ENCODE measurements at regions not wholly inside any gene's neighbourhood (a gene's known extent, or its start where the extent isn't known, plus 50 kb on each side); places are given as distances from the start of the nearest gene placed in this dataset.

DNA sequence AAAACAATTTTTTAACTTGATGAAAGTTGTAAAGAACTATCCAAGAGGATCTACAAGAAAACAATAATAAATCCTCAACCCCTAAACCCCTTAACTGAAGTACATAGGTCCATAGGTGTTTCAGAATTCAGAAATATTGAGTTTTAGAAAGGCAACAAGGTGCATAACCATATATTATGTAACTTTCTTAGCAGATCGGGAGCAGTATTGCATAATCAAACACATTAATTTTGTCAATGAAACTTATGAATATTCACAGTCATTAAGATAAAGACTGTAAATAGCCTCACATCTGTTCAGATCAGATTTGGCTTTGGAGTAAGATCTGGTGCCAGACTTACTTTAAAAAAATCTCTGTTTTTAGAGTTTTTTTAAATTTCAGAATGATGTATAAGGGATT, 647.1 kb upstream of the FLRT2 start:
- ATAC-seq = no peak
- WGBS (ENCODE audit: missing lambda C conversion rate) = 12% methylated on average over 1 of the region's 1 CpG

DNA sequence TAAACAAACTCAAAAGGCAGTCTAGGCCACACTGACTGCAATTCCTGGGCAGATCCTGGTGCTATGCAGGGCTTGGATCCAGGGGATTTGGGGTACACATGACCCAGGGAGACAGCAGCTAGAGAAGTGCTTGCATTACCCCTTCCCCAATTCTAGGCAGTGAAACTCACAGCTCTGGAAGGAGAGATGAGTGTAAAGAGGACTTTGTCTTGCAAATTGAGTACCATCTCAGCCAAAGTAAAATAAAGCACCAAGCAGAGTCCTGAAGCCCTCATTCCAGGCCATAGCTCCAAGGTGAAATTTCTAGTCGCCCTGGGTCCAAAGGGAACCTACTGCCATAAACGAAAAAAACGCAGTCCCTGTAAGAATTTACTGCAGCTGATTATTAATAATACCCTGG, 644.9 kb upstream of the FLRT2 start:
- Histone ChIP-seq H3K4me3 (no peak overlapping the region), H3K27ac (no peak overlapping the region), H3K4me2 (no peak overlapping the region), H3K4me1 (no peaks in the 10 kb centered on the region), H3K9me3 (no peaks in the 10 kb centered on the region)
- no peak for TF ChIP-seq POLR2A (IDR thresholded peaks at IDR 0.05; ENCODE audit: low read length)
- TF ChIP-seq, protein P1, sequence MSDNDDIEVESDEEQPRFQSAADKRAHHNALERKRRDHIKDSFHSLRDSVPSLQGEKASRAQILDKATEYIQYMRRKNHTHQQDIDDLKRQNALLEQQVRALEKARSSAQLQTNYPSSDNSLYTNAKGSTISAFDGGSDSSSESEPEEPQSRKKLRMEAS (IDR thresholded peaks at IDR 0.05) = no peak
- TF ChIP-seq, protein P2, sequence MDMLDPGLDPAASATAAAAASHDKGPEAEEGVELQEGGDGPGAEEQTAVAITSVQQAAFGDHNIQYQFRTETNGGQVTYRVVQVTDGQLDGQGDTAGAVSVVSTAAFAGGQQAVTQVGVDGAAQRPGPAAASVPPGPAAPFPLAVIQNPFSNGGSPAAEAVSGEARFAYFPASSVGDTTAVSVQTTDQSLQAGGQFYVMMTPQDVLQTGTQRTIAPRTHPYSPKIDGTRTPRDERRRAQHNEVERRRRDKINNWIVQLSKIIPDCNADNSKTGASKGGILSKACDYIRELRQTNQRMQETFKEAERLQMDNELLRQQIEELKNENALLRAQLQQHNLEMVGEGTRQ (IDR thresholded peaks at IDR 0.05) = no peak
- no peak for TF ChIP-seq MYC (IDR thresholded peaks at IDR 0.05; ENCODE audit: borderline replicate concordance, low read length)
- no peak for TF ChIP-seq NR3C1 (IDR thresholded peaks at IDR 0.05)
- TF ChIP-seq, protein P3, sequence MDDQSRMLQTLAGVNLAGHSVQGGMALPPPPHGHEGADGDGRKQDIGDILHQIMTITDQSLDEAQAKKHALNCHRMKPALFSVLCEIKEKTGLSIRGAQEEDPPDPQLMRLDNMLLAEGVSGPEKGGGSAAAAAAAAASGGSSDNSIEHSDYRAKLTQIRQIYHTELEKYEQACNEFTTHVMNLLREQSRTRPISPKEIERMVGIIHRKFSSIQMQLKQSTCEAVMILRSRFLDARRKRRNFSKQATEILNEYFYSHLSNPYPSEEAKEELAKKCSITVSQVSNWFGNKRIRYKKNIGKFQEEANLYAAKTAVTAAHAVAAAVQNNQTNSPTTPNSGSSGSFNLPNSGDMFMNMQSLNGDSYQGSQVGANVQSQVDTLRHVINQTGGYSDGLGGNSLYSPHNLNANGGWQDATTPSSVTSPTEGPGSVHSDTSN (IDR thresholded peaks at IDR 0.05) = no peak
- no peak for TF ChIP-seq NFE2L2 (conservative IDR thresholded peaks at IDR 0.05; ENCODE audit: low read length)
- no peak for TF ChIP-seq HOXA7 (CRISPR knock-in tag; IDR thresholded peaks at IDR 0.05)
- no peak for TF ChIP-seq ZNF302 (CRISPR knock-in tag; IDR thresholded peaks at IDR 0.05)
- TF ChIP-seq, protein P4, sequence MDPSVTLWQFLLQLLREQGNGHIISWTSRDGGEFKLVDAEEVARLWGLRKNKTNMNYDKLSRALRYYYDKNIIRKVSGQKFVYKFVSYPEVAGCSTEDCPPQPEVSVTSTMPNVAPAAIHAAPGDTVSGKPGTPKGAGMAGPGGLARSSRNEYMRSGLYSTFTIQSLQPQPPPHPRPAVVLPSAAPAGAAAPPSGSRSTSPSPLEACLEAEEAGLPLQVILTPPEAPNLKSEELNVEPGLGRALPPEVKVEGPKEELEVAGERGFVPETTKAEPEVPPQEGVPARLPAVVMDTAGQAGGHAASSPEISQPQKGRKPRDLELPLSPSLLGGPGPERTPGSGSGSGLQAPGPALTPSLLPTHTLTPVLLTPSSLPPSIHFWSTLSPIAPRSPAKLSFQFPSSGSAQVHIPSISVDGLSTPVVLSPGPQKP (IDR thresholded peaks at IDR 0.05; ENCODE audit: low read depth, low read length) = no peak
- no peak for TF ChIP-seq BHLHE40 (IDR thresholded peaks at IDR 0.05; ENCODE audit: low read depth, low read length)
- no peak for TF ChIP-seq RAD21 (conservative IDR thresholded peaks at IDR 0.05 in 1 of 2, IDR thresholded peaks at IDR 0.05 in 1 of 2)
- TF ChIP-seq ZFP36 (IDR thresholded peaks at IDR 0.05; ENCODE audit: borderline replicate concordance, partially characterized antibody) = no peak
- TF ChIP-seq HOXB5 (CRISPR knock-in tag; IDR thresholded peaks at IDR 0.05) = no peak
- TF ChIP-seq FOXS1 (CRISPR knock-in tag; IDR thresholded peaks at IDR 0.05) = no peak
- DNase-seq (ENCODE audit: low read depth in 1 of 2, low spot score in 1 of 2) (no peak), ATAC-seq (no peak), FAIRE-seq (no peak)
- POLR2A ChIA-PET = no interaction called here
- WGBS (ENCODE audit: missing lambda C conversion rate) = 3% methylated on average over 3 of the region's 3 CpGs
- CTCF ChIA-PET = no interaction called here

More for the DNA sequence above, 647.1 kb upstream of the FLRT2 start:
- TF ChIP-seq, protein P5, sequence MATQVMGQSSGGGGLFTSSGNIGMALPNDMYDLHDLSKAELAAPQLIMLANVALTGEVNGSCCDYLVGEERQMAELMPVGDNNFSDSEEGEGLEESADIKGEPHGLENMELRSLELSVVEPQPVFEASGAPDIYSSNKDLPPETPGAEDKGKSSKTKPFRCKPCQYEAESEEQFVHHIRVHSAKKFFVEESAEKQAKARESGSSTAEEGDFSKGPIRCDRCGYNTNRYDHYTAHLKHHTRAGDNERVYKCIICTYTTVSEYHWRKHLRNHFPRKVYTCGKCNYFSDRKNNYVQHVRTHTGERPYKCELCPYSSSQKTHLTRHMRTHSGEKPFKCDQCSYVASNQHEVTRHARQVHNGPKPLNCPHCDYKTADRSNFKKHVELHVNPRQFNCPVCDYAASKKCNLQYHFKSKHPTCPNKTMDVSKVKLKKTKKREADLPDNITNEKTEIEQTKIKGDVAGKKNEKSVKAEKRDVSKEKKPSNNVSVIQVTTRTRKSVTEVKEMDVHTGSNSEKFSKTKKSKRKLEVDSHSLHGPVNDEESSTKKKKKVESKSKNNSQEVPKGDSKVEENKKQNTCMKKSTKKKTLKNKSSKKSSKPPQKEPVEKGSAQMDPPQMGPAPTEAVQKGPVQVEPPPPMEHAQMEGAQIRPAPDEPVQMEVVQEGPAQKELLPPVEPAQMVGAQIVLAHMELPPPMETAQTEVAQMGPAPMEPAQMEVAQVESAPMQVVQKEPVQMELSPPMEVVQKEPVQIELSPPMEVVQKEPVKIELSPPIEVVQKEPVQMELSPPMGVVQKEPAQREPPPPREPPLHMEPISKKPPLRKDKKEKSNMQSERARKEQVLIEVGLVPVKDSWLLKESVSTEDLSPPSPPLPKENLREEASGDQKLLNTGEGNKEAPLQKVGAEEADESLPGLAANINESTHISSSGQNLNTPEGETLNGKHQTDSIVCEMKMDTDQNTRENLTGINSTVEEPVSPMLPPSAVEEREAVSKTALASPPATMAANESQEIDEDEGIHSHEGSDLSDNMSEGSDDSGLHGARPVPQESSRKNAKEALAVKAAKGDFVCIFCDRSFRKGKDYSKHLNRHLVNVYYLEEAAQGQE (IDR thresholded peaks at IDR 0.05) = no peak
- TF ChIP-seq, protein P6, sequence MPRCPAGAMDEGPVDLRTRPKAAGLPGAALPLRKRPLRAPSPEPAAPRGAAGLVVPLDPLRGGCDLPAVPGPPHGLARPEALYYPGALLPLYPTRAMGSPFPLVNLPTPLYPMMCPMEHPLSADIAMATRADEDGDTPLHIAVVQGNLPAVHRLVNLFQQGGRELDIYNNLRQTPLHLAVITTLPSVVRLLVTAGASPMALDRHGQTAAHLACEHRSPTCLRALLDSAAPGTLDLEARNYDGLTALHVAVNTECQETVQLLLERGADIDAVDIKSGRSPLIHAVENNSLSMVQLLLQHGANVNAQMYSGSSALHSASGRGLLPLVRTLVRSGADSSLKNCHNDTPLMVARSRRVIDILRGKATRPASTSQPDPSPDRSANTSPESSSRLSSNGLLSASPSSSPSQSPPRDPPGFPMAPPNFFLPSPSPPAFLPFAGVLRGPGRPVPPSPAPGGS (IDR thresholded peaks at IDR 0.05) = no peak
- TF ChIP-seq ZSCAN20 (CRISPR knock-in tag; IDR thresholded peaks at IDR 0.05) = no peak
- no peak for TF ChIP-seq FOXS1 (CRISPR knock-in tag; IDR thresholded peaks at IDR 0.05)
- TF ChIP-seq NR3C1 (IDR thresholded peaks at IDR 0.05) = no peak
- TF ChIP-seq CHD4 (IDR thresholded peaks at IDR 0.05; ENCODE audit: borderline replicate concordance) = no peak
- no peak for TF ChIP-seq EP300 (IDR thresholded peaks at IDR 0.05)
- no peak for TF ChIP-seq CBX2 (IDR thresholded peaks at IDR 0.05; ENCODE audit: borderline replicate concordance, low read depth)
- TF ChIP-seq HDAC2 (IDR thresholded peaks at IDR 0.05) = no peak
- TF ChIP-seq, protein P2 (IDR thresholded peaks at IDR 0.05) = no peak
- TF ChIP-seq, protein P7, sequence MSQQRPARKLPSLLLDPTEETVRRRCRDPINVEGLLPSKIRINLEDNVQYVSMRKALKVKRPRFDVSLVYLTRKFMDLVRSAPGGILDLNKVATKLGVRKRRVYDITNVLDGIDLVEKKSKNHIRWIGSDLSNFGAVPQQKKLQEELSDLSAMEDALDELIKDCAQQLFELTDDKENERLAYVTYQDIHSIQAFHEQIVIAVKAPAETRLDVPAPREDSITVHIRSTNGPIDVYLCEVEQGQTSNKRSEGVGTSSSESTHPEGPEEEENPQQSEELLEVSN (IDR thresholded peaks at IDR 0.05; ENCODE audit: borderline replicate concordance, low read depth) = no peak
- no peak for TF ChIP-seq SREBF2 (IDR thresholded peaks at IDR 0.05)
- ChIA-PET POLR2A (no interaction called here), CTCF (no interaction called here)
- no peak for FAIRE-seq
- Histone ChIP-seq H3K9me3 (no peaks in the 10 kb centered on the region), H3K4me3 (no peak overlapping the region), H3K27ac (no peak overlapping the region), H3K4me1 (no peaks in the 10 kb centered on the region), H3K4me2 (no peak overlapping the region)
- no peak for DNase-seq (ENCODE audit: low read depth in 1 of 2, low spot score in 1 of 2)
